KG1 (cell line): ENCODE measurements at regions not wholly inside any gene's neighbourhood (a gene's known extent, or its start where the extent isn't known, plus 50 kb on each side); places are given as distances from the start of the nearest gene placed in this dataset.

Source experiments
- DNase-seq: peaks from one replicate; lab custom pipeline; 2025; lab: John Stamatoyannopoulos, UW

- DNase-seq = no peak
These were observed 1043.0 kb upstream of the POU3F3 start for GRCh38 chr2:103810875-103811274.

- DNase-seq = no peak
These were observed 1039.9 kb upstream of the POU3F3 start for GRCh38 chr2:103814016-103814415.

GRCh38 chr2:103815731-103816130 is 1038.2 kb upstream of the POU3F3 start:
- no peak for DNase-seq

DNA sequence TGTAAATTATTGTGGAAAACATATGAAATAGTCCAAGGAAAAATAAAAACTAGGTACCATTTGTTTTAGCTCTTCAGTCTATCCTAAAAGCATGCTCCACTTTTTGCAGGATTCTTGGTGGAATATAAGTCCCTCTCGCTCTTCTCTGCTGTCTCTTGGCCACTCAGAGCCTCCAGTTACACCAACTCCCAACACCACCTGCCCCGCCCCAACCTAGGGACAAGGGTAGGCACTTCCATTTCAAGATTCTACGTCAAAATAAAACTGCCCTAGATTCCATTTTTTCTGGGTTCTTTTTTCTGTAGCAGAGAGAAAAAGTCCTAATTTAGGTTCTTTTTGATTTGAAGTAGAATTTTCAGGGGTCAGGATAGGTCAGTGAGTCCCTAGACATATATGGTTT is 1036.2 kb upstream of the POU3F3 start:
- DNase-seq = no peak

GRCh38 chr2:103818176-103818575 is 1035.7 kb upstream of the POU3F3 start:
- no peak for DNase-seq

- no peak for DNase-seq
These were observed 1034.3 kb upstream of the POU3F3 start for GRCh38 chr2:103819599-103819998.

- DNase-seq = no peak
These were observed 1030.1 kb upstream of the POU3F3 start for GRCh38 chr2:103823847-103824246.

GRCh38 chr2:103847276-103847675 is 1006.6 kb upstream of the POU3F3 start:
- no peak for DNase-seq

GRCh38 chr2:103859238-103859637 is 994.7 kb upstream of the POU3F3 start:
- no peak for DNase-seq

DNA sequence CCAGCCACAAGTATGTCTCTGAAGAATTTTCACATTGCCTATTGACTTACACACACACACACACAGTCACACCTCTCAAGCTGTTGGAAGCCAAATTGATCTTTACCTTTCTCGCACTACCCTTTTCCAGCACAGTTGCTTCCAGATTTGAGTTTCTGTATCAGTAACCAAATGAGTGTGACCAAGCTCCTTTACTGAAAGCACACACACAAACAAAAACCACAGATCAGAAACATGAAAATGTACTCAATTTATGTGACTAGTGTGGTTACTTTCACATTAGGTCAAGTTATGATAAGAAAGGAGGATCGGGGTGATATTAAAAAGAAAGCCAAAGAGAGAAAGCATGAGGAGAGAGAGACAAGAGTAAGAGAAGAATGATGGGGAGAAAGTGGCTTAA is 993.9 kb upstream of the POU3F3 start:
- no peak for DNase-seq

- DNase-seq = no peak
These were observed 985.5 kb upstream of the POU3F3 start for GRCh38 chr2:103868396-103868795.

DNA sequence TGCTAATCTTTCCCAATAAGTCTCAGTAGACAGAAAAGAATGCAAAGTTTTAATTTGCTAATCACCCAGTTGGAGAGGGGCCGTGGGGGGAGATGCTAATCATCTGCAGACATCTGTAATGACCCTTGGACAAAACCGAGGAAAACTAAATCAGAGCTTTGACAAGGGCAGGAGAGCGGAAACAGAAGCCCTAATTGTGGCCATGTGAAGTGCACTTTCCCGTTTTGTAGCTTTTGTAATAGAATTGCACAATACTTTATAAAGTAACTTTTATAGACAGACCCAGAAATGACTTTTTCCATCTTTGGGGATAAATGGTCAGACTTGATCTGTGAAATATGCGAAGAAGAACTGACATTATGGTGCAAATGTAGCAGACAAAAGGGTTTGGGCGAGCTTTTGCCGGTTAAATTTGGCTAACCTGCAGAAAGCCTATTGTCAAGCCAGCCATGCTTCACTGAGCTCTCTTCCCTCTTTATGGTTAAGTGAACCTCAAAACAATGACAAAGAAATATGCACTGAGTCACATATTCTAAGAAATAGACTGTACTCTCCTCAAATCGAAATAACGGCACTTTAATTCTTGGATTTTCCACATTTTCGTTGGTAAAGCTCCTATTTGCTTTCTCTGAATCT is 980.1 kb upstream of the POU3F3 start:
- DNase-seq = no peak

DNA sequence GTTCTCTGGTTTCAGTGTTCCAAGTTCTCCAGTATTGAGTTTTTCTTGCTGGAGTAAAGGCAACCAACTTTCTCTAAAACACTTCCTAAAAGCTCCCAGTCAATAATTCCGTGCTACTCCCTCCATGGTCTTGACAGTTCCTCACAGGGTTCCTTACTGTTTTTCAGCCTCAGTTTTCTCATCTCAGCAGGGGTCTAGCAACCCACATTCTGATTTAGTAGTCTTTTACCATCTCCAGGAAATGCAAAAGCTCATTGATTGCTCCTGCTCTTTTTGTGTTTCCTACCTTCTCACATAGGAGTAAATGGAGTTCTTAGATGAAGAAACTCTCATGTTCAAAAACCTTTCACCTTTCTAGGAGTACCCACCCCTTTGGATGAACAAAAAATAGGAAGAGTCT is 978.8 kb upstream of the POU3F3 start:
- DNase-seq = no peak

DNA sequence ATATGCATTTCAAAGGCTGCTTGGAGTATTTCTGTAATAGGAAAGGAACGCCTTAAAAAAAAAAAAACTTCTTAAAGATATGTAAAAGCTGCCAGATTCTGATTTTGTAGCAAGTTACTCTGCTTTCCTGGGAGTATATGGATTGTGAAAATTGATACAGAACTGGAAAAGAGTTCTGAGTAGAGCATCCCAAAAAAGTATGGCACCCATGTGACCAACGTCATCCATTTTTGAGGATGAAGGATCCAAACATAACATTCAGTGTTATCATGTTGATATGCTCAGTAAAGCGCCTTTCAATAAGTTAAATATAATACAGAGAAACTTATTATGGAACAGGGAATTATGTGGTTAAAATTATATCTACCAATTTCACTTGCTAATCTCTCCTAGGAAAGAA is 978.4 kb upstream of the POU3F3 start:
- DNase-seq = no peak

DNA sequence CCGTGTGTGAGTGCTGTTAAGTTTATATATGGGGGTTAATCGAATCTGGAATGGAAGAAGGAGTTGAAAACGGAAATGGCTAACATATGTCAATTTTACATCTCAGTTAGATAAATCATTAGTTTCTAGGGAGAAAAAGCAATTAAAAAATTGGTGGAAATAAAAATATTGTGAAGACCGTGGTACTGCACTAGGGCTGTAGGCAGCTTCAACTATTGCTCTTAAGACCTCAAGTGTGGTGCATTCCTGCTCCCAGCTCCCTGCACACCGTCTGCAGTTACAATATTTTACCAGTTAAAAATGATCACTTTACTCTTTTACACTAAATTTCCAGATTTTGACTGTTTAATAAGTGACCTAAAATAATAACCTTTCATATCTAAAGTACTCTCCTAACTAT is 977.3 kb upstream of the POU3F3 start:
- DNase-seq = no peak

GRCh38 chr2:103879101-103879500 is 974.8 kb upstream of the POU3F3 start:
- DNase-seq = no peak

- no peak for DNase-seq
These were observed 973.7 kb upstream of the POU3F3 start for GRCh38 chr2:103880081-103880834.

- DNase-seq = no peak
These were observed 966.3 kb upstream of the POU3F3 start for GRCh38 chr2:103887625-103888024.

GRCh38 chr2:103896182-103896581 is 957.7 kb upstream of the POU3F3 start:
- no peak for DNase-seq

- no peak for DNase-seq
These were observed 955.4 kb upstream of the POU3F3 start for GRCh38 chr2:103898561-103898960.

- DNase-seq = no peak
These were observed 951.6 kb upstream of the POU3F3 start for GRCh38 chr2:103902347-103902746.

DNA sequence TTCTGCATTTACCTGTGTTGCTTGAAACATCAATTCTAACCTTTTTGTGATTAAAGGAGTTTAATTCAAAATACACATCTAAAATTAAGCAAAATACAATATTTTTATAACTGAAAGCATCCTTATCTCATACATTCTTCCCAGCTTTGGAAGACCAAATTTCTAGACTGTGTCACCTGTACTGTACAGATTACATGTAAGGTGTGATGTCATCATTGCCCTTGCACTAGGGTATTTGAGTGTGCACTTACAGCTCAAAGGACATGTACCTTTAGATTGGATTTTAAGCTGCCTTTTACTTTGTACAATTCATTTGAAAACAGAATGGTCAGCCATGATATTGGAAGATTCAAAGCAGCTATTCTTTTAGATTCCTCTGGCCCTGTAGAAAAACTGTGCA is 932.8 kb upstream of the POU3F3 start:
- no peak for DNase-seq

GRCh38 chr2:103942199-103942598 is 911.7 kb upstream of the POU3F3 start:
- no peak for DNase-seq

- DNase-seq = no peak
These were observed 908.8 kb upstream of the POU3F3 start for GRCh38 chr2:103945083-103945482.
